B cell (primary cell): ENCODE measurements at regions not wholly inside any gene's neighbourhood (a gene's known extent, or its start where the extent isn't known, plus 50 kb on each side); places are given as distances from the start of the nearest gene placed in this dataset.

Experiments
- ATAC-seq: fragments of 200-7000 bp; cut with Tn5 transposase; one replicate; pipeline ENCODE4 v1.10.0; 2021; ENCODE audit warnings: low read depth, mild to moderate bottlenecking, moderate number of reproducible peaks, moderate library complexity
- CTCF ChIA-PET: fragments of 350-600 bp; sonication (Branson Sonifier 250); formaldehyde crosslinking; loops from one replicate; lab custom pipeline; 2021; ENCODE audit warnings: antibody characterized with exemption, inconsistent platforms; lab: Charles Lee
- POLR2A ChIA-PET: fragments of 350-600 bp; sonication (Branson Sonifier 250); formaldehyde crosslinking; loops from one replicate; lab custom pipeline; 2021; ENCODE audit warnings: antibody characterized with exemption; lab: Charles Lee
- DNase-seq: peaks from one replicate; pipeline ENCODE4 v3.0.0; 2013
- H2AFZ ChIP-seq: 2 replicates; pipeline ENCODE4 v1.6.1; 2012; ENCODE audit warnings: mild to moderate bottlenecking, low read depth, low read length; ENCODE audit not compliant: insufficient read depth, poor library complexity, severe bottlenecking
- H3K27ac ChIP-seq, 2 donors: 1 replicate in 1 of 2; 2 replicates in 1 of 2; pipeline ENCODE4 v1.5.1; 2012 to 2013; ENCODE audit warnings: low read length in 2 of 2, mild to moderate bottlenecking in 2 of 2, moderate library complexity in 1 of 2
- H3K27me3 ChIP-seq, 4 experiments: fragments of 200-600 bp in 1 of 4; sonication (generic) in 1 of 4; replicated peaks in 1 of 4; 1 replicate in 2 of 4; 2 replicates in 2 of 4; pipeline versions ENCODE4 v1.6.1 to v1.7.0; 2013 to 2016; ENCODE audit warnings: low read length in 3 of 4, mild to moderate bottlenecking in 2 of 4, mixed read lengths in 1 of 4, moderate library complexity in 1 of 4; ENCODE audit not compliant: insufficient read depth in 4 of 4, control insufficient read depth in 3 of 4; ENCODE audit errors: control extremely low read depth in 1 of 4
- H3K36me3 ChIP-seq, 2 experiments: replicated peaks in 1 of 2; 1 replicate in 1 of 2; 2 replicates in 1 of 2; pipeline versions ENCODE4 v1.6.1 to v1.7.1; 2013; ENCODE audit warnings: low read length in 1 of 2; ENCODE audit not compliant: insufficient read depth in 2 of 2, control insufficient read depth in 1 of 2; ENCODE audit errors: control extremely low read depth in 1 of 2, extremely low read depth in 1 of 2
- H3K4me1 ChIP-seq, 2 donors: fragments of 200-600 bp in 1 of 2; sonication (generic) in 1 of 2; 1 replicate in 1 of 2; 2 replicates in 1 of 2; pipeline versions ENCODE4 v1.5.1 to v1.6.1; 2013 to 2017; ENCODE audit warnings: low read length in 2 of 2; ENCODE audit not compliant: control insufficient read depth in 2 of 2, insufficient read depth in 2 of 2
- H3K4me2 ChIP-seq: replicated peaks from 2 replicates; pipeline ENCODE3; 2012; ENCODE audit warnings: mild to moderate bottlenecking, low read depth, low read length; ENCODE audit not compliant: poor library complexity, severe bottlenecking
- H3K4me3 ChIP-seq, 5 experiments: fragments of 200-600 bp in 1 of 5; sonication (generic) in 1 of 5; 1 replicate in 3 of 5; 2 replicates in 2 of 5; pipeline versions ENCODE4 v1.5.1 to v1.7.0; 2011 to 2016; ENCODE audit warnings: low read length in 4 of 5, mild to moderate bottlenecking in 4 of 5, low read depth in 2 of 5, control low read depth in 1 of 5, moderate library complexity in 1 of 5; ENCODE audit not compliant: insufficient read depth in 1 of 5; ENCODE audit errors: control extremely low read depth in 1 of 5, extremely low read depth in 1 of 5
- H3K79me2 ChIP-seq: fragments of 200-600 bp; sonication (generic); one replicate; pipeline ENCODE4 v1.6.0; 2016; ENCODE audit warnings: low read length; ENCODE audit not compliant: control insufficient read depth, insufficient read depth
- H3K9ac ChIP-seq: fragments of 200-600 bp; sonication (generic); 2 replicates; pipeline ENCODE4 v1.6.1; 2017; ENCODE audit warnings: mild to moderate bottlenecking, low read length, moderate library complexity
- H3K9me3 ChIP-seq, 3 donors: one replicate each; pipeline versions ENCODE4 v1.6.1 to v1.7.1; 2013; ENCODE audit warnings: low read length in 2 of 3; ENCODE audit not compliant: control insufficient read depth in 2 of 3, insufficient read depth in 1 of 3; ENCODE audit errors: control extremely low read depth in 1 of 3
- H4K20me1 ChIP-seq: 2 replicates; pipeline ENCODE4 v1.6.0; 2012; ENCODE audit warnings: mild to moderate bottlenecking, low read length; ENCODE audit not compliant: insufficient read depth, control insufficient read depth, poor library complexity, severe bottlenecking
- H3K27ac Mint-ChIP-seq: one replicate; pipeline ENCODE4 v1.8.0; 2021; ENCODE audit warnings: mixed read lengths
- H3K27me3 Mint-ChIP-seq: one replicate; pipeline ENCODE4 v1.8.0; 2021; ENCODE audit warnings: mixed read lengths
- H3K4me1 Mint-ChIP-seq: one replicate; pipeline ENCODE4 v1.8.0; 2021; ENCODE audit warnings: mixed read lengths
- H3K4me3 Mint-ChIP-seq: one replicate; pipeline ENCODE4 v1.8.0; 2021; ENCODE audit warnings: mixed read lengths
- H3K9me3 Mint-ChIP-seq: one replicate; pipeline ENCODE4 v1.8.0; 2022; ENCODE audit warnings: mixed read lengths; ENCODE audit not compliant: insufficient read depth
- CTCF ChIP-seq: fragments of 200-600 bp; IDR thresholded peaks from one replicate; pipeline ENCODE4 v1.8.0; 2022; ENCODE audit warnings: antibody characterized with exemption, mild to moderate bottlenecking
- EZH2 ChIP-seq: IDR thresholded peaks from 2 replicates; pipeline ENCODE4 v1.6.1; 2012; ENCODE audit warnings: borderline replicate concordance, low read depth, mild to moderate bottlenecking, moderate library complexity, low read length; ENCODE audit not compliant: insufficient read depth, poor library complexity, severe bottlenecking
- WGBS: methylation state at CpG from one replicate; pipeline ENCODE4 v1.1.5; 2013; ENCODE audit warnings: missing lambda C conversion rate; ENCODE audit not compliant: insufficient coverage; 5-methylcytosine and 5-hydroxymethylcytosine counted together
- intact Hi-C: fragments of 100-400 bp; cut with micrococcal nuclease; formaldehyde crosslinking; loops from one replicate; pipeline ENCODE4 v1.10.0; 2022

DNA sequence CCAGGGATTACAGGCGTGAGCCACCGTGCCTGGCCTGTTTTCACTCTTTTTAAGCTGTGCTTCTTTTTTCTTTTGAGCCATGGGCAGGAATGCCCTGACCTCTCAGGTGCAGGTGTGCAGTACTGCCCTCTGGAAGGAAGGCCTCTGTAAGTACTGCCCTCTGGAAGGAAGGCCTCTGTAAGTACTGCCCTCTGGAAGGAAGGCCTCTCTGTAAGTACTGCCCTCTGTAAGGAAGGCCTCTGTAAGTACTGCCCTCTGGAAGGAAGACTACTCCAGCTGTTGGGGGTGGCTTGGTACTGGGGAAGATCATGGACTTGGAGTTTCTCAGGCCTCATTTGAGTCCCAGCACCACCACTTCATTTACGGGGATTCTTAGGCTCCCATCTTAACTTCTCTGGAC, 248.5 kb upstream of the ID2 start:
- H3K9me3 Mint-ChIP-seq, result no peaks in the 10 kb centered on the region
- H3K4me1 Mint-ChIP-seq, result peaks cover 20% of the 10 kb centered on the region
- intact Hi-C loops, result no loop called here
- Histone ChIP-seq H4K20me1 (no peaks in the 10 kb centered on the region), H3K9ac (no peak overlapping the region), H3K4me1 (peaks cover 8 to 23% of the 10 kb centered on the region in 2 donors), H3K27ac (no peak overlapping the region), H3K27me3 (peaks cover 0 to 13% (median under 1%) of the 10 kb centered on the region in 4 experiments), H3K9me3 (peaks cover 0 to 2% (median under 1%) of the 10 kb centered on the region in 3 donors), H3K4me2 (peak overlapping the region; percentile 14), H3K36me3 (no peaks in the 10 kb centered on the region), H2AFZ (no peak overlapping the region), H3K4me3 (no peak overlapping the region), H3K79me2 (no peaks in the 10 kb centered on the region)
- ATAC-seq (no peak), DNase-seq (no peak)
- no peak overlapping the region for H3K27ac Mint-ChIP-seq
- TF ChIP-seq EZH2 (no peak), CTCF (no peak)
- ChIA-PET CTCF (no interaction called here), POLR2A (no interaction called here)
- no peak overlapping the region for H3K4me3 Mint-ChIP-seq
- 100% methylated on average over 2 of the region's 3 CpGs for WGBS
- peaks cover 8% of the 10 kb centered on the region for H3K27me3 Mint-ChIP-seq

DNA sequence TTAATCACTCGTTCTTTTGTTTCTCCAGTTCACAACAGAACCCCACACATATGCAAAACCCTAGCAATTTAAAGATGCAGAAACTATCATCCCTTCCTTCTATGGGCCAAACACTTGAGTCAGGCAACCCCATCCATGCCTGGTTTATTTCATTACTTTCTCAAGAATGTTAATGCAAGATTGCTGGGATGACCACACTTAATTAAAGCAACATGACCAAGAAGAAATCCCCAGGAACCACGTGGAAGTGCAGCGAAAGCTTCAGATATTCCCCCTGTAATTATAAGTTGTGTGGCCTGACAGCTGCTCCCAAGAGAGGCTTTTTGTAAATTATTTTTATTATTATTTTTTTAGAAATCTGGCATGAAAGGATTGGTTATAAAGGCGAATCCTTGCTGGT, 246.2 kb upstream of the ID2 start:
- intact Hi-C loops, result no loop called here
- Histone ChIP-seq H3K4me1 (peaks cover 13 to 30% of the 10 kb centered on the region in 2 donors), H3K27me3 (peaks cover 0 to 35% (median 4%) of the 10 kb centered on the region in 4 experiments), H3K4me3 (no peak overlapping the region), H2AFZ (no peak overlapping the region), H4K20me1 (no peaks in the 10 kb centered on the region), H3K27ac (no peak overlapping the region), H3K9ac (no peak overlapping the region), H3K4me2 (no peak overlapping the region), H3K36me3 (no peaks in the 10 kb centered on the region), H3K79me2 (no peaks in the 10 kb centered on the region), H3K9me3 (peaks cover 0 to 8% (median 0%) of the 10 kb centered on the region in 3 donors)
- H3K27me3 Mint-ChIP-seq, result peaks cover 21% of the 10 kb centered on the region
- WGBS, result 80% methylated on average over 1 of the region's 4 CpGs
- no peak for ATAC-seq
- H3K4me1 Mint-ChIP-seq, result peaks cover 24% of the 10 kb centered on the region
- no peak overlapping the region for H3K4me3 Mint-ChIP-seq
- TF ChIP-seq EZH2, result no peak
- no peak for TF ChIP-seq CTCF
- POLR2A ChIA-PET, result no interaction called here
- DNase-seq, result no peak
- no peak overlapping the region for H3K27ac Mint-ChIP-seq
- H3K9me3 Mint-ChIP-seq, result no peaks in the 10 kb centered on the region
- CTCF ChIA-PET, result no interaction called here
